Kidney epithelial cell (primary cell): ENCODE measurements at regions not wholly inside any gene's neighbourhood (a gene's known extent, or its start where the extent isn't known, plus 50 kb on each side); places are given as distances from the start of the nearest gene placed in this dataset.

Source experiments
- DNase-seq: peaks from one replicate; pipeline ENCODE4 v3.0.0-alpha.2; 2010; ENCODE audit warnings: low read depth
- H3K27me3 ChIP-seq: 2 replicates; pipeline ENCODE4 v1.6.0; 2011; ENCODE audit warnings: low read length; ENCODE audit not compliant: control insufficient read depth, insufficient read depth
- H3K36me3 ChIP-seq: 2 replicates; pipeline ENCODE4 v1.5.1; 2011; ENCODE audit warnings: low read length; ENCODE audit not compliant: control insufficient read depth, insufficient read depth
- H3K4me3 ChIP-seq: 2 replicates; pipeline ENCODE4 v1.5.1; 2011; ENCODE audit warnings: low read depth, mild to moderate bottlenecking, control low read depth, low read length
- TF ChIP-seq, protein P1 (sequence below): IDR thresholded peaks from 2 replicates; pipeline ENCODE4 v1.5.1; 2011; ENCODE audit warnings: mild to moderate bottlenecking, moderate library complexity, low read length, control low read depth, inconsistent platforms; ENCODE audit not compliant: insufficient read depth, poor library complexity, severe bottlenecking

- no peaks in the 10 kb centered on the region for H3K27me3 ChIP-seq
- H3K36me3 ChIP-seq = no peaks in the 10 kb centered on the region
- no peak for DNase-seq
- no peak overlapping the region for H3K4me3 ChIP-seq
- TF ChIP-seq, protein P1, sequence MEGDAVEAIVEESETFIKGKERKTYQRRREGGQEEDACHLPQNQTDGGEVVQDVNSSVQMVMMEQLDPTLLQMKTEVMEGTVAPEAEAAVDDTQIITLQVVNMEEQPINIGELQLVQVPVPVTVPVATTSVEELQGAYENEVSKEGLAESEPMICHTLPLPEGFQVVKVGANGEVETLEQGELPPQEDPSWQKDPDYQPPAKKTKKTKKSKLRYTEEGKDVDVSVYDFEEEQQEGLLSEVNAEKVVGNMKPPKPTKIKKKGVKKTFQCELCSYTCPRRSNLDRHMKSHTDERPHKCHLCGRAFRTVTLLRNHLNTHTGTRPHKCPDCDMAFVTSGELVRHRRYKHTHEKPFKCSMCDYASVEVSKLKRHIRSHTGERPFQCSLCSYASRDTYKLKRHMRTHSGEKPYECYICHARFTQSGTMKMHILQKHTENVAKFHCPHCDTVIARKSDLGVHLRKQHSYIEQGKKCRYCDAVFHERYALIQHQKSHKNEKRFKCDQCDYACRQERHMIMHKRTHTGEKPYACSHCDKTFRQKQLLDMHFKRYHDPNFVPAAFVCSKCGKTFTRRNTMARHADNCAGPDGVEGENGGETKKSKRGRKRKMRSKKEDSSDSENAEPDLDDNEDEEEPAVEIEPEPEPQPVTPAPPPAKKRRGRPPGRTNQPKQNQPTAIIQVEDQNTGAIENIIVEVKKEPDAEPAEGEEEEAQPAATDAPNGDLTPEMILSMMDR = no peak
Observed at GRCh38 chr21:28489821-28490350, 502.8 kb downstream of the LTN1 start.

DNA sequence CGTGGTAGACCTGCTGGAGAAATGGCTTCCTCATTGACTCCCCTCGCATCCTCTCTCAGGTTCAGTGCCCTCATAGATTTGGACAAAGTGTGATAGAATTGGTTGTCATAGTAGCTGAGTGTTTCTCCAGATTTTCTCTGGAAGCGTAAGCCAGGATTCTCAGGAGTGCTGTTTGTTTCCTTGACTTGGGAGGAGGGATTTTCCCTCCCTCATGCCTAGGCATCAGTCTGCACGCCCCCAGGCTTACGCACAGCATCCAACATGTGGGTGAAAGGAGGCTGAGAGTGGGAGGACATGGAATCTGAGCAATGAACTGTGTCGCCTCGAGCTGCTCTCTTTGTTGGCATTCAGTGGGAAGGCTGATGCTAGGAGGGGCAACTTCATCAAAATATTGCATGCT is 503.5 kb downstream of the LTN1 start:
- TF ChIP-seq, protein P1 = no peak
- no peaks in the 10 kb centered on the region for H3K27me3 ChIP-seq
- no peak for DNase-seq
- no peaks in the 10 kb centered on the region for H3K36me3 ChIP-seq
- no peak overlapping the region for H3K4me3 ChIP-seq

GRCh38 chr21:28487455-28488070 is 505.1 kb downstream of the LTN1 start:
- TF ChIP-seq, protein P1 = no peak
- Histone ChIP-seq H3K4me3 (no peak overlapping the region), H3K36me3 (no peaks in the 10 kb centered on the region), H3K27me3 (no peaks in the 10 kb centered on the region)
- DNase-seq = no peak

DNA sequence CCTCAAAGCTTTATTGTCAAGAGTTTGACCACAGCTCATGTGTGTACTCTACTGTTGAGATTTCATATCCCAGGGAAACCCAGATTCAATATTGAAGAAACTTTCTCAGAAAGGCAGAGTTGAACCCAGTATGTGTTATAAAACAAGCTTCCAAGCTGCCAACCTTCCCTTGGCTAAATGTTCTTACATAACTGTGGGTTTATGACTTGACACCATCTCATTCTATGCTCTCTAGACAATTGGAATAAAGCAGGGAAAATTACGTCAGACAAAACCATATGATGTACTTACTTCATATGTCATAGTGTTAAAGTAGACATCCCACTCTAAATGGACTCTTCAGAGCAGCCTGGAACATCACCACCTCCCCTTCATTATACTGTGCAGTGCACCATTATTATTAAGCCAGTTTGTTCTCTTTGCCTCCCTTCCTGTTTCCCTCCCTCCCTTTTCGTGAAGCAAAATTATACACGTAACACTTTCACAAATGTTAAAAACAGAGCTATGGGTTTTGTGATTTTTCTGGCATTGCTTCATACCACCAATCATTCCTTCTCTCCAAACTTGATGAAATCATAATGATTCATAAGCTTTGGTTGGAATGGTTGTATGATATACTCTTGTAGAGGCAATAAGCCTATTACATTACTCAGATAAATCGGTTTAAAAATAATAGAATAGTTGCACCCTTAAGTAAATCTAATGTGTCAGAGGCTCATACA is 507.2 kb downstream of the LTN1 start:
- TF ChIP-seq, protein P1 = no peak
- no peak for DNase-seq
- Histone ChIP-seq H3K4me3 (no peak overlapping the region), H3K36me3 (no peaks in the 10 kb centered on the region), H3K27me3 (no peaks in the 10 kb centered on the region)

DNA sequence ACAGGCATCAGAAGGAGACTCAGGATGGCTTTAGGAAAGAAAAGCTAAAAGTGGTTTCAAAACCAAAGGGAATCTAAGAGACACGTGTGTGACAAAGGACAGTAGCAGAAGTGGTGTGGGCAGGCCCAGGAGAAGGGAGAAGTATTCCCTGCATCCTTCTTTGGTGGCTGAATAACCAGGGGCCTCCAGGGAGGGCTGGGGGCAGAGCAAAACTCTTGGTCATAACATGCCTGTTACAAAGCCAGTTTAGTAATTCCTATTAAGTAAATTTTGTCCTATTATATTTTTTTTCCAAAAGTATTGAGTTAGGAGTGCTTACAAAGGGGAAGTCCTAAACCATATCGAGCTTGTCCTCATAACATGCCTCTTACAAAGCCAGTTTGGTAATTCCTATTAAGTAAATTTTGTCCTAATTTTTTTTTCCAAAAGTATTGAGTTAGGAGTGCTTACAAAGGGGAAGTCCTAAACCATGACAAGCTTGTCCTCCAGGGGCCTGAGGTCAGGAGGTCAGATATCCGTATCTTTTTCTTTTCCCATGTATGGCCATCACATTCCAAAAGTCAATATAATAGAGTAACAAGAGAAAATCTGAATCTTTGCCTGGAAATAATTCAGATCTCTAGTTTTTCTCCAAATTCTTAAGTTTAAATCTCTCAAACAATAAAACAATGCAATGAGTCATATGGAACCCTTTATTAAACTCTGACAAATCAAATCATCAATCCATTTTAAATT is 509.2 kb downstream of the LTN1 start:
- TF ChIP-seq, protein P1 = no peak
- H3K36me3 ChIP-seq = no peaks in the 10 kb centered on the region
- DNase-seq = no peak
- no peak overlapping the region for H3K4me3 ChIP-seq
- no peaks in the 10 kb centered on the region for H3K27me3 ChIP-seq
